ENCODE measurements at regions not wholly inside any gene's neighbourhood (a gene's known extent, or its start where the extent isn't known, plus 50 kb on each side); places are given as distances from the start of the nearest gene placed in this dataset.

DNA sequence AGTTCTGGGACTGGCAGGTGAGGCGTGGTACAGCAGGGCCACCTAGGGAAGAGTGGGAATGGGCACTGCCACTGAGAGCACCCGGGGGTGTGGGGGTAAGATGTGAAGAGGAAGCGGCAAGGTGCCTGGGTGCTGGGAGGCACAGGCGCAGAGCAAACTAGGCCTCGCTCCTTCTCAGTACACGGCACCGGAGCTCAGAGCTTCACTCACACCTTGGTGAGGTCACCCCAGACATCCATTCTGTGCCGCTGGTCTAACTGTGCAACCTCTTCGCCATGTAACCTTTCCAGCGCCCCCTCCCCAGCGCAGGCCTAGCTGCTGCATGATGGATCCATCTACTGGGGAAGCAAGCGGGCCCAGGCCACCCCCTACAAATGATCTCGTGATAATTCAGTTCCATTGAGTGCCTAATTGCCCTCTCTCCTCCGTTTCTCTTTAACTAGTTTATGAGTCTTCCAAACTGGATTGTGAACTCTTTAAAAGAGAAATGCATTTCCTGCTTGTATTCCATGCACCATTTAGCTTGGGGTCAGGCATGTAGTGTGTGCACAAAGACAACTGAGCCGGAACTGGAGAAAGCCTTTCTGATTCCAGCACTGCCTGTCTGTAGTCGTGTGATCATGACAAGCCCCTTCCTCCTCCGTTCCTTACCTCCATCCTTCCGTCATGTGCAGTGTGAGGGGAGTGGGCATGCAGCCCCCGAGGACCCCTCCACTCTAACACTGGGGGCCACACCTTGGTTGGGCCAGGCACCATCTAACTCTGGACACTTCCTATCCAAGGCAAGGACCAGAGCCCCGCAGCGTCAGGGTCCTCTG lies 1475.2 kb downstream of the TBC1D22A start:
- DNase-seq, result no peak

DNA sequence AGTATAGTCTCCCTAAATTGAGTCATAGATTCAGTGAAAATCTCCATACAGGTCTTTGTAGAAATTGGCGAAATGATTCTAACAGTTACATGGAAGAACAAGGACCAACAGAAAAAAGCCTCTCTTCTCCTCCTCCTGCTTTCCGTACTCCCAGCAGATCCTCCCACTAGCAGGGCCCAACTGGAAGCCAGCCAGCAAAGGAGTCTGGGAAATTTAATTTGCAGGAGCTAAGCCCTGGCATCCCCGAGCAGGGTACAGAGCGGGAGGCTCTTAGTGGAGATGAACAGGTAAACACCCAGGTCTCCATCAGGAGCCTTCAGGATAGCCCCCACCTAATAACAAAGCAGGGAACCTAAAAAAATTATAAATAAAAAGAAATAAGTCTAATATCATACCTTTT lies 1473.8 kb downstream of the TBC1D22A start:
- DNase-seq, result no peak

DNA sequence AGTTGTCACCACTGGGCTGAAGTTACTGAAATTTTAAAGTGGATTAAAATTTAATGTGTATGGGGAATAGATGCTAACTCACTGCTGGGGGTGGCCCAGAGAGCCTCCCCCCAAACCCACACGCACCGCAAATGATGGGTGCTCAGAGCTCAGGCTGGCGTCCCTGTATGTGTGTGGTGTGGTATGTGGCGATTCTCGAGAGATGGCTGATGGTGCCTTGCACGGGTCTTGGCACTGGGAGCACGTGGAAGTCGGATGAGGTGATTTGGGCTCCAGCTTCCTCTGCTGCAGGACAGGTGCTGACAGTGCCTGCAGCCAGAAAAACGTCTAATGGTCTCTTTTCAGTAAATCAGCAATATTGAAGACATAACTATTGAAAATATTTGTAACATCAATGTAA lies 1473.3 kb downstream of the TBC1D22A start:
- no peak for DNase-seq

DNA sequence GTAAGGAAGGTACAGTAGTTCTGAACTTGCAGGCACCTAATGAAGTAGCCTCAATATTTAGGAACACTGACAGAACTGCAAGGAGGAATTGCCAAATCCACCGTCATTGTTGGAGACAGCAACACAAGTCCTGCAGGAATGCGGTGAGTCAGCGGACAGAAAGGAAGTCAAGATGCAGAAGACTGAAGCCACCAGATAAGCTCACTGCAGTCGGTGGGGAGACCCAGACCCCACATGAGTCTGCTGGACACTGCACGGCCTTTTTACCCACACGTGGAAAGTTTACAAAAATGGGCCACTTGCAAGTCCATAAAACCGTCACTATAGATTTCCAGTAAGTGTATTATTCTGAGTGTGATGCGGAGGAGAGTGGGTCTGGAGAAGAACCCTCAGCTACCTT lies 1471.6 kb downstream of the TBC1D22A start:
- DNase-seq, result no peak

DNA sequence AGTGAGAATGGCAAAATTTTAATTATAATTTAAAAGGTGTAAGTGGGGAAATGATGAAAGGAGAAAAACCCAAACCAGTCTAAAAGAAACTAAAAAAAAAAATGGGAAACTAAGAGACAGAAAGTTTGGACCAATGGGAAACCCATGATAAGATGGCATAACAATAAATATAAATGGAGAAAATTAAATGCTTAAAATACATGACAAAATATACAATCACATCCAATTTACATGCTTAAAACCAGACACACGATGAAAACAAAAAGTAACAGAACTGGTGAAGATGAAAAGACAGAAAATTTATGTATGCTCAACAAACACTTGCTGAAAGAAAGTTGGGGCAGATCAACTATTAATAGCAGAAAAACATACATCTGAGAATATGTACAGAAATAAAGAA lies 1471.1 kb downstream of the TBC1D22A start:
- DNase-seq, result no peak

DNA sequence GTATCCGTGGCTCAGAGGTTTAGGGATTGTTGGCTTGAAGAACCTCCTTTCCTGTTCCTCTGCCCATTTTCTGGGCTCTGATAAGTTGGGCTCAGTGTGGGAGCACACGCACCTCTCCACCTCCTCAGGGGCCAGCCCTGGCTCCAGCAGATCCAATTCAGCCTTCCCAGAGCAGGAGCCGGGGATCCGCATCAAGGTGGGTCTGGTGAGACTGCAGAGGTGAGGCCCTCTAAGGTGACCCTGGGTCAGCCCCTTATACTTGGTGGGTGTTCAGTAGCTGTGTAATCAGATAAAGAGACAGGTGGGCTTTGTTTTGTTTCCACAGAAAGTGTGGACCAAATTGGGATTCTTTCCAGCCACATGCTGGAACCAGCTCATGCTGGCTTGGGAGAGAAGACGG lies 1466.0 kb downstream of the TBC1D22A start:
- no peak for DNase-seq

DNA sequence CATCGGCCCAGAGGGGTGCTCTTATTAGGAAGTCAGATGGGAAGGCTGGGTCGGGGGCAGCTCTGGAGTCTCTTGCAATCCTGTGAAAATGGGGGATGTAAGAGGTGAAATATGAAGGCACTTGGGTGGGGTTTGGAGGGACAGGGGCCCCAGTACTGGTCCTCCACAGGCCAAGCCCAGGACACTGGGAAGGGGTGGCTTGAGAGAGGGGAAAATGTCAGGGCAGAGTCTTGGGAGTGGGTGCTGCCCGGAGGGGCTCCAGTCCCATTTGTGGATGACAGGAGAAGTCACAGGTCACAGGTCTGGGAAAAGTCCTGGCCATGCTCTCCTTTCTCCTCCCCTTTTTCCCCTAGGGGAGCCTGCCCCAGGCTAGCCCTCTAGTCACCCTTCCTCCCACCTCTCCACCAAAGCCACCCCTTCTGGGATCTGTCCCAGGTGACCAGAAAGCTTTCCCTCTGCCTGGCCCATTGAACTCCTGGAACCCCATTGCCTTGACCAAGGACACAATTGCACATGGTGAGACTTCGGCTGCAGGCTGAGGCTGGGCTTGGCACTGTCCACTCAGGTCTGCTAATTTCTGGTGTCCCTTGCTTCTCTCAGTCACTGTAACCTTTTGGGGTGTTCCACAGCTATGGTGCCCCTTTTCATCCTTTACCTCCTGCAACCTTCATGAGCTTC lies 1465.0 kb downstream of the TBC1D22A start:
- no peak for DNase-seq

DNA sequence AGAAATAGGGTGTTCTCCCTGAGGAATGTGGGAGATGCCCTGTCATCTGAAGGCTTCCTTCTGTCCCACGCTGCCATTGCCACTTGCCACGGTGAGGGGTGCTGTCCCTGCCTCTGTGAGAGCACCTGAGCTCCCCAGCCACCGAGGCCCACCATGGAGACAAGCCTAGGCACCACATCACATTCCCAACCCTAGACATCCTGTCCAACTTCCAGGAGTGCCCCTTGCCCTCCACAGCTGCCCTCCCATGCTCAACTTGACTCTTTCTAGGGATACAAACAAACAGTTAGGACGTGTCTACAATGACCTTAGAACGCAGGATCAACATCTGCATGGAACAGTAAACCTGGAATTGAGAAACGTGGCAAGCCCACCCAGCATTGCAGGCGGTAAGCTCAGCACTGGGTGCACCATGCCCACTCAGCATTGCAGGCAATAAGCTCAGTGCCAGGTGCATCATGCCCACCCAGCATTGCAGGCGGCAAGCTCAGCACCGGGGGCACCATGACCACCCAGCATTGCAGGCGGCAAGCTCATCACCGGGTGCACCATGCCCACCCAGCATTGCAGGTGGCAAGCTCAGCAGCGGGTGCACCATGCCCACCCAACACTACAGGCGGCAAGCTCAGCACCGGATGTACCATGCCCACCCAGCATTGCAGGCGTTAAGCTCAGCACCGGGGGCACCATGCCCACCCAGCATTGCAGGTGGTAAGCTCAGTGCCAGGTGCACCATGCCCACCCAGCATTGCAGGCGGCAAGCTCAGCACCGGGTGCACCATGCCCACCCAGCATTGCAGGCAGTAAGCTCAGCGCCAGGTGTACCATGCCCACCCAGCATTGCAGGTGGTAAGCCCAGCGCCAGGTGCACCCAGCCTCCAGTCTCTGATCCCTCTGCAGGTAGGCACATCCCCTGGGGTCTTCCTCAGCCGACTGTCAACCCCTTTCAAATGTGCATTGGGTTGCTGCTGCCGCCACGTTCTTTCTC lies 1463.9 kb downstream of the TBC1D22A start:
- no peak for DNase-seq

DNA sequence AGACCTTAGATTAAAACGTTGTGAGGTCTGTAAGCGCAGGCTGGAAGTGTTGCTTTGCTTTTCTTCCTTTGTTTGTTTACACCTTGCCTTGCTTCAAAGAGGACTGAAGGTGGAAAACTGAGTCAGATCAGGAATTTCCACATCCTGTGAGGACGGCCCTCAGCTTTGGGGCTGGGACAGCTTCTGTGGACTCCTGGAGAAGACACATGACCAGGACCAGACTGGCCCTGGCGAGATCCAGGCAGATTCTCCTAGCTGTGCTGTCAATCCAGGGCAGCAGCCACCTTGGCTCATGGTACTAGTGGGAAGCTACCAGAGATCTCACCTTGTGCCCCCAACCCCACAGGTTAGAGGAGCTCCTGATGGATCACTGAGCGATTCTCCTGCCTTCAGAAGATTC lies 1461.9 kb downstream of the TBC1D22A start:
- DNase-seq, result no peak

DNA sequence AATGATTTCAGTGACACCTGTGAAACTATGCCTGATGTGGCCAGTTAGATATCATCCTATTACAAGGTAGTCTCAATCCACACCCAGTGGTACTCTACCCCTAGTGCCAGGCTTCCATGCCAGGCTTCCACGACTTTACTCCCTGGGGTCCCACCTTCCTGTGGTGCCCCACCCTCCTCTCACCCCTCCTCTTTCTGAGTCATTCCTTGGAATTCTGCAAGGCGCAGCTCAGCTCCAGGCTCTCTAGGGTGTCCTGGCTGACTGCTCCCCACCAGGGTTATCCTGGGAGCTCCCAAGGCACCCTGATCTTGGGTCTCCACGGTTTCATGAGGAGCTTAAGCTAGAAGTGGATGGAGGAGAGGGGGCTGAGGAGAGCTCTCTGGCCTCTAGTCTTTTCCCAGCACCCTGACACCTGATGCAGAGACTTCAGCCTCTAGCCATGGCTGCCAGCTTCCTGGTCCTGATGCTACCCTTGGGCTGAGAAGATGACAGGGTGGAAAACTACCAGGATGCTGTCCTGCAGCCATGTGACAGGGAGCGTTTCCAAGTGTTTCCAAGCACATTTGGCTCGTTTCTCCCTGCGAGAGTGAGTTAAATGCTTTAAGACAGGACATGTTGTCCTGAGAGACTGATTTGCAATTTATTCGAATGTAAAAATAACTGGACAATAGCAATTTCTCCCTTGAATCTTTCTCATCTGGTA lies 1461.2 kb downstream of the TBC1D22A start:
- DNase-seq, result no peak

DNA sequence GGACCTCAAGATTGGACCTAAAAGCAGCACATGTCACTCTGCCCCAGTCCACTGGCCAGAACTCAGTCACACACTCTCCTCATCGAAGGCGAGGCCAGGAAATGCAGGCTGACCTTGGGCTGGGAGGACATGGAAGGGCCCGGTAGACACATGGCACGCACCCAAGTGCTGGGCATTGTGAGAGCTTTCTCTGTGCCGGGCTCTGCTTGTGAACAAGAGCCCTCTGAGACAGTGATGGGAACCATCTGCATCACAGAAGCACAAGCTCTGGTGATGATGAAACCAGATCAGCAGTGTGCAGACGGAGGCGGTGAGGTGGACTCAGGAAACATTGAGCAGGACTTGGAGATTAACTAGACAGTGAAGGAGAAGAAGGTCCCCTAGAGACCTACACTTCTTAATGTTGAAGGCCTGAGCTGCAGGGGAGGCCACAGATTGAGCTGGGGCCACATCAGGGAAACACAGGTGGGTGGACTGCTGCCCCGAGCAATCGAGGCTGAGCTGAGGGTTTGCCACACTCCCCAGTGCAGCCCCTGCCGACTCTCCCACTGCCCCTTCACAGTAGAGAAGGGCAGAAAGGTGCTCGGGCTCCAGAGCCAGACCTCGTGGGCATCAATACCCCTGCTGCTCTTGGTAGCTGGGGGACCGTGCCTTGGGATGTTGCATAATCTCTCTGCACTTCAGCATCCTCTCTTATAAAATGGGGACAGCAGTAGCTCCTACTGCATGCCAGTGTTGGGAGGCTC lies 1460.5 kb downstream of the TBC1D22A start:
- no peak for DNase-seq

DNA sequence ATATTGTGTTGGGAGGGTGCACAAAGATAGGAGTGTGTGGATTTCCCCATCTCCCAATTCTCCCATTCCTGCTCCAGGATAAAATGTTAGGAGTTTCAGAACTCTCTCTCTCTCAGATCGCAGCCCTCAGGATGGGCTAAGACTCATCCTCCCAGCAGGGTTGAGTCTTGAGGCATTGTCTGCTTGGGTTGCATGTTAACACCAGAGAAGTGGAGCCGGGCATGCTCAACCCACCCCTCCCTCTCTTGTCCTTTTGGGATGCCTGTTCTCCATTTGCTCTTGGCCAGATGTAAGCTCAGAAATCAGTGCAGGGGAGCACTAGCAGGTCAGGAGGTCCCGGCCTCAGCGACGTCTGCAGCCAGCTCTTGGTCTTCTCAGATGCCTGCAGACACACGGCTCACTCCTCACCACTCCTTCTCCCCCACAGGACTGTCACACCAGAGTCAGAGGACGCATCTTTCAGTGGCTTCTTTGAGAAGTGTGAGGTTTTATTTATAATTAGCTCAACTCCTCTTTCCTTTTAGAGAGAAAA lies 1456.5 kb downstream of the TBC1D22A start:
- no peak for DNase-seq

DNA sequence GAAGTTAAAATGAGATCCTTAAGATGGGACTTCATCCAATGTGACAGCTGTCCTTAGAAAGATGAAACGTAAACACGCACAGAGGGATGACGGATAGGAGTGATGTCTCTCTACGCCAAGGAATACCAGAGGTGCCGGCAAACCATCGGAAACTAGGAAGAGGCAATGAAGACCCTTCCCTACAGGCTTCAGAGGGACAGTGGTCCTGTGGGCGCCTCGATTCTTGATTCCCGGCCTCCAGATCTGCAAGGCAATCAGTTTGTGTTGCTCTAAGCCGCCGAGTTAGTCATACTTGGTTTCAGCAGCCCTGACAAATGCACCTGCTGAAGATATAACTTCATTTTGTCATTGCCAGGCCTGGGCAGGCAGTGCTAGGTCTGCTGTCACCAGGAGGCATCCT lies 1455.1 kb downstream of the TBC1D22A start:
- DNase-seq, result no peak

DNA sequence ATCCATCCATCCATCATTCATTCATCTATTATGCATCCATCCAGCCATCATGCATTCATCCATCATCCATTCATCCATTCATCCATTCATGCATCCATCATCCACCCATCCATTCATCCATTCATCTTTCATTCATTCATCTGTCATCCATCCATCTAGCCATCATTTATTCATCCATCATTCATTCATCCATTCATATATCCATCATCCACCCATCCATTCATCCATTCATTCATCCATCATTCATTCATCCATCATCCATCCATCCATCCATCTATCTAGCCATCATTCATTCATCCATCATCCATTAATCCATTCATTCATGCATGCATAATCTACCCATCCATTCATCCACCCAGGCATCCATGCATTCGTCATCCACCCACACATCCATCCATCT lies 1450.3 kb downstream of the TBC1D22A start:
- DNase-seq, result no peak

DNA sequence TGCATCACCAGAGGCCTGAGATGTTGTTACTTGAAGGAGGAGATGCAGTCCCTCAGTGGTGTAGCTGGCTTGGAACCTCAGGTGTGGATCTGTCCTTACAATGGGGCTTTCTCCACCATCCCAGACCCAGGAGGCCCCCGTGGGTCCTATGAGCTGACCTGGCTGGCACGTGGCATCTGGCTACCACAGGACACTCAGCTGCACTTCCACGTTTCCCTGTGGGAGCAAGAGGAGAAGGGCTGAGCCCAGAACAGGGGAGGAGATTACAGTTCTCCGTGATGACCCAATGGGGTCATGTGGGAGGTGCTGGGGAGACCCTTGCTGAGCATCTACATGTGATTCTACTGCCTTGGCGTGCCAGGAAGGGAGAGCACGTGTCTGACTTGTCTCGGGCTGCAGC lies 1448.4 kb downstream of the TBC1D22A start:
- no peak for DNase-seq

DNA sequence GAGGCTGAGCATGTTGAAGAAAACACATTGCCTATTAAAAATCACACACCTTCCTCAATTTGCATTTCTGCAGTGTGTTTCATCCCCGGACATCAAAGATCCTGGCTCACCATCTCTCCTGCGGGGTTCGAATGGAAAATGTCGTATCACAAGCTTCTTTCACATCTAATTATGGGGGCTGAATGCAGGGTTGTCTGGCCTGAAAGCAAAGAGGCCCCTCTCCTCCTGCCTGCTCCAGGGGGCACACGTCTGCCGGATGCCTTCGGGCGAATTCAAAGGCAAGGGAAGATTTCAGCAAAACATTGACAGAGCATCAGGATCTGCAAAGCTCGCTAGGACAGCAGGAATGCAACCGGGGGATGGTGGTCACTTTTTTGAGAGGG lies 1447.7 kb downstream of the TBC1D22A start:
- DNase-seq, result no peak

DNA sequence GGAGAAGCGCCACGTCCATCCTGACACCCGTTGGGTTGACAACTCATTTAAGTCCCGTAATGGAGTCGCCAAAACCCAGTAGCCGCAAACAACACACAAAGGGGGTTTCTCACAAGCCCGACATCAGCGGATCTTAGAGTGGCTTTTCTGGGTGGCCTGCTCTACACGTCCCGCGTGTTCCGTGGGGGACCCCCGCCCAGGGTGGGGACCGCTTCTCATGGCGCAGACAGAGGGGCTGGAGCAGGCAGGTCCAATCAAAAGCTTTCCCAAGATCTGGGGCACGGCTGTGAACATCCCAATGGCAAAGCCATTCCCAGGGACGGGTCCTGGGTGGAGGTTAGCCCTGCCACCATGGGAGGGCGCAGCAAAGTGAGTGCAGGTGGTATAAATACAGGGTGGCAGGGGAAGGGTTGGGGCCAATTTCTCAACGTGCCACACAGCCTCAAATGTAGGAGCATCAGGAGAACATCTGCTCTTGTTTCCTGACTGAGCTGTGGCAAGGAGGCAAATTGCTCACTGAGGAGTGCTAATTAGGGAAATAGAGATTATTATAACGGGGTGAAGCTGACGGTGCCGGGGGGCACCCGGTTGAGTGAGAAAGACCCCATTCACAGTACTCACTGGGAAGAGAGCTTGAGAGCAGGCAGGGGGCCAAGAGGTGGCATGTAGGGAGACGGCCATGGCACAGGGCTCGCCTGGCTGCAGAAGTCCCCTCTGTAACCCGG lies 1447.2 kb downstream of the TBC1D22A start:
- DNase-seq, result no peak

DNA sequence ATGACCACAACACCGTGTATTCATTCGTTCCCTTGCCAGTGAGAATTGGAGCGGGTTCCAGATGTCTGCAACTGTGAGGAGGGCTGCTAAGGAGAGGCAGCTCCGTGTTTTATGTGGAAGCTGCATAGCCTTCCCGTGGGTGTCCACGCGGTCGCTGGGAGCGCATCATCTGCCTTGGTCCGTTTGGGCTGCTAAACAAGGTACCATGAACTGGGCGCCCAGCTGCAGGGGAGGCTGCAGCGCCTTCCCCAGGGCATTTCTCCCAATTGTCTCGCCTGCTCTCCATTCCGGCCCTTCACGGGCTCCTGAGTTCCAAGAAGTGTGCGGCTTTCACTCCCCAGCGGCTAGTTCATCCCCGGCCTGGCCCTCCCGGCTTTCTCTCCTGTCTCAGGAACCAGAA lies 1446.4 kb downstream of the TBC1D22A start:
- no peak for DNase-seq

DNA sequence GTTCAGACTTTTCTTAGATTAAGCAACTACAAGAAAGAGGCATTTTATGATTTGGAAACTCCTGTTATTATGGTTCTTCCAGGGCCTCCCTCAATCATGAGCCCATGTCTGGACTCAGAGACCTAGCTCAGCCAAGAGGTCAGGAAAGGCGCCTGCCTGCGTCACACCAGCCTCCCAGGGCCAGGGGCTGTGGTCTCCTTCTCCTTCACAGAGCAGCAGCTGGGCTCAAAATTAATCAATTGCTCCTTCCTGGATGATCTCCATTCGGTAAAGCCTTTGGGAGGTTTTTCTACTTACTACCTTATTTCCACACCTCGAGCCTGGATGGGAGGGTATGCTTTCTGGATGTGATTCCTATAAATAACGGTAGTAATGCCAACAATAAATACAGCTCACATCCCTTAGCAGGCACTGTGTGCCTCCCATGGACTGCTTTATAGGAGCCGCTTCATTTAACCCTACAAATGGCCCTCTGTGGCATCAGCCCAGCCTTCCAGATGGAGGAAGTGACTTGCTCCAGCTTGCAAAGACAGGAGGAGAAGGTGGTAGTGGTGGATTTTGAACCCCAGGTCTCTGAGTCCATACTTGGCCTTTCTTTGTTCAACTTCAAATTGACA lies 1445.6 kb downstream of the TBC1D22A start:
- no peak for DNase-seq

DNA sequence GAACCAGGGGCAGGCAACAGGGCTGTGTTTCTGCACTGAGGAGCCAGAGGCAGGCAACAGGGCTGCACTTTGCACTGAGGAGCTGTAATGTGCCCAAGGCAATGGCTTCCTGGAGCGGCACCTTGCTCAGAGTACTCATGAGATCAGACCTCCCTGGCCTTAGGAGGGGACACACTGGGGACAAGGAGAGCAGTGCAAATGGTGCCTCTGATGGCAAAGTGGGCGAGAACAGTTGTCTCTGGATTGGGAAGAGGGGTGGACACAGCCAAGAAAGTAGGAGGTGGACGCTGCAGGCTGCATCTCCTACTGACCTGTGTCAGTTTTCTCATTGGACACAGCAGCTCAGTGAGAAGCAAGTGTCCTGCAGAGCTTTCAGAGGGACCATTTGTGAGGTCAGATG lies 1443.3 kb downstream of the TBC1D22A start:
- no peak for DNase-seq

DNA sequence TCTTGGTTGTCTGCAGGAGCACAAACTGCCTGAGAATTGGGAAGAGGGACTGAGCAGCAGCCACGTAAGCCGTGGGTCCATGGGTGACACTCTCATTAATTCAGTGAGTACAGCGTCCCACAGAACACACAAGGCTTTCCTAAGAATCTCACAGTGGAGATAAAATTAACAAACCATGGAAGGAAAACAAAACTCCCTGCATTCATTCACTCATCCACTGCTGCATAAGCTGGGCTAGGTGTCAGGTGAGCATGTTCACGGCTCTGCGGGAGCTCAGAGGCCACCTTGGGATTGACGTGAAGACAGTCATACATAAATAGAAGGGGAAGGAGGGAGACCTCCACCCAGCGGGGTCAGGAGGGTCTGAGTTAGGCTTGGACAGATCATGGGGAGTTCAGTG lies 1442.7 kb downstream of the TBC1D22A start:
- no peak for DNase-seq
